ENCODE measurements at regions not wholly inside any gene's neighbourhood (a gene's known extent, or its start where the extent isn't known, plus 50 kb on each side); places are given as distances from the start of the nearest gene placed in this dataset.

GRCh38 chr12:14260011-14260993 lies 105.2 kb upstream of the ATF7IP start (continued):
- TF ChIP-seq TRIM22 (IDR thresholded peaks at IDR 0.05) (no peak), NFATC3 (CRISPR knock-in tag; IDR thresholded peaks at IDR 0.05) (no peak), ZNF543 (CRISPR knock-in tag; IDR thresholded peaks at IDR 0.05) (no peak), TMF1 (CRISPR knock-in tag; IDR thresholded peaks at IDR 0.05; ENCODE audit: low read depth) (no peak), IKZF5 (CRISPR knock-in tag; IDR thresholded peaks at IDR 0.05) (peak; percentile 49; the same call in 1 of the 2 replicates), HNRNPLL (IDR thresholded peaks at IDR 0.05; ENCODE audit: low read depth, low read length, poor library complexity, severe bottlenecking) (no peak), SKIL (CRISPR knock-in tag; IDR thresholded peaks at IDR 0.05; ENCODE audit: borderline replicate concordance) (no peak), GABPB1 (CRISPR knock-in tag; IDR thresholded peaks at IDR 0.05) (peak; percentile 54; the same call in 1 of the 2 replicates), ZFY (CRISPR knock-in tag; IDR thresholded peaks at IDR 0.05) (0 out of 2 replicates have a peak, but pooled peaks have one; percentile 34), KMT2A (CRISPR knock-in tag; IDR thresholded peaks at IDR 0.05) (no peak), AHR (CRISPR knock-in tag; IDR thresholded peaks at IDR 0.05) (no peak), POGZ (CRISPR knock-in tag; IDR thresholded peaks at IDR 0.05) (no peak), HNF4A (CRISPR knock-in tag; IDR thresholded peaks at IDR 0.05) (0 out of 2 replicates have a peak, but pooled peaks have one; percentile 22), TBX2 (CRISPR knock-in tag; IDR thresholded peaks at IDR 0.05; ENCODE audit: borderline replicate concordance) (peak; percentile 29; the same call in 1 of the 2 replicates), MAF1 (CRISPR knock-in tag; IDR thresholded peaks at IDR 0.05; ENCODE audit: borderline replicate concordance) (no peak), NFIB (CRISPR knock-in tag; IDR thresholded peaks at IDR 0.05; ENCODE audit: borderline replicate concordance) (no peak), ZMYM4 (CRISPR knock-in tag; IDR thresholded peaks at IDR 0.05) (0 out of 2 replicates have a peak, but pooled peaks have one; percentile 12), HDAC2 (CRISPR knock-in tag; IDR thresholded peaks at IDR 0.05) (no peak), ZNF850 (CRISPR knock-in tag; conservative IDR thresholded peaks at IDR 0.05) (no peak), KLF13 (CRISPR knock-in tag; IDR thresholded peaks at IDR 0.05) (no peak), MXD4 (CRISPR knock-in tag; IDR thresholded peaks at IDR 0.05) (no peak), TFDP1 (CRISPR knock-in tag; IDR thresholded peaks at IDR 0.05; ENCODE audit: borderline replicate concordance) (peak; percentile 63; the same call in 1 of the 2 replicates), MNT (IDR thresholded peaks at IDR 0.05) (0 out of 2 replicates have a peak, but pooled peaks have one; percentile 4)

Measured in HepG2 (cell line).